Calu3 (cell line): ENCODE measurements at regions not wholly inside any gene's neighbourhood (a gene's known extent, or its start where the extent isn't known, plus 50 kb on each side); places are given as distances from the start of the nearest gene placed in this dataset.

Experiments used
- BruUV-seq: library from RNA; stranded (reverse); fragments of 400-500 nt; replicated peaks from 2 replicates; lab custom pipeline; 2021; lab: Mats Ljungman, UMichigan
- CTCF ChIA-PET: fragments of 300-600 bp; sonication (Branson Sonifier 250); formaldehyde crosslinking; loops from one replicate; lab custom pipeline; 2022; ENCODE audit warnings: antibody characterized with exemption; lab: Charles Lee
- DNase-seq: peaks from one replicate; pipeline ENCODE4 v3.0.0; 2022
- H3K27ac Mint-ChIP-seq: one replicate; pipeline ENCODE4 v1.8.0; 2022; ENCODE audit warnings: mixed read lengths; ENCODE audit not compliant: unreplicated experiment
- H3K27me3 Mint-ChIP-seq: one replicate; pipeline ENCODE4 v1.8.0; 2022; ENCODE audit warnings: mixed read lengths; ENCODE audit not compliant: unreplicated experiment
- H3K36me3 Mint-ChIP-seq: one replicate; pipeline ENCODE4 v1.8.0; 2022; ENCODE audit warnings: mild to moderate bottlenecking, moderate library complexity, mixed read lengths; ENCODE audit not compliant: insufficient read depth, unreplicated experiment
- H3K4me1 Mint-ChIP-seq: one replicate; pipeline ENCODE4 v1.8.0; 2022; ENCODE audit warnings: mild to moderate bottlenecking, low read depth, mixed read lengths; ENCODE audit not compliant: unreplicated experiment
- H3K4me3 Mint-ChIP-seq: one replicate; pipeline ENCODE4 v1.8.0; 2022; ENCODE audit warnings: mild to moderate bottlenecking, low read depth, moderate library complexity, mixed read lengths; ENCODE audit not compliant: unreplicated experiment
- H3K9me3 Mint-ChIP-seq: one replicate; pipeline ENCODE4 v1.8.0; 2022; ENCODE audit warnings: low read depth, mixed read lengths; ENCODE audit not compliant: unreplicated experiment
- CTCF ChIP-seq: fragments of 200-600 bp; IDR thresholded peaks from one replicate; pipeline ENCODE4 v1.8.0; 2022; ENCODE audit warnings: antibody characterized with exemption; ENCODE audit not compliant: unreplicated experiment
- intact Hi-C: fragments of 100-400 bp; cut with micrococcal nuclease; formaldehyde crosslinking; loops from one replicate; pipeline ENCODE4 v1.10.0; 2022; ENCODE audit not compliant: unreplicated experiment

GRCh38 chr2:5561006-5561405, 131.2 kb upstream of the SOX11 start:
- intact Hi-C loops: no loop called here
- CTCF ChIA-PET: no interaction called here
- DNase-seq: no peak
- H3K4me3 Mint-ChIP-seq: no peak overlapping the region
- H3K4me1 Mint-ChIP-seq: no peaks in the 10 kb centered on the region
- TF ChIP-seq CTCF: no peak
- peaks cover 19% of the 10 kb centered on the region for H3K9me3 Mint-ChIP-seq
- H3K36me3 Mint-ChIP-seq: no peaks in the 10 kb centered on the region
- no TSS peak for BruUV-seq
- no peak overlapping the region for H3K27ac Mint-ChIP-seq
- H3K27me3 Mint-ChIP-seq: no peaks in the 10 kb centered on the region

- BruUV-seq: no TSS peak
Measured at GRCh38 chr2:5562426-5562825, 129.8 kb upstream of the SOX11 start.

GRCh38 chr2:5562865-5563264, 129.3 kb upstream of the SOX11 start:
- H3K36me3 Mint-ChIP-seq: no peaks in the 10 kb centered on the region
- H3K27ac Mint-ChIP-seq: no peak overlapping the region
- CTCF ChIA-PET: no interaction called here
- intact Hi-C loops: no loop called here
- BruUV-seq: no TSS peak
- no peaks in the 10 kb centered on the region for H3K4me1 Mint-ChIP-seq
- TF ChIP-seq CTCF: no peak
- peaks cover 14% of the 10 kb centered on the region for H3K9me3 Mint-ChIP-seq
- no peak overlapping the region for H3K4me3 Mint-ChIP-seq
- no peaks in the 10 kb centered on the region for H3K27me3 Mint-ChIP-seq
- no peak for DNase-seq

More at GRCh38 chr2:5562426-5562825, 129.8 kb upstream of the SOX11 start:
- H3K4me1 Mint-ChIP-seq: no peaks in the 10 kb centered on the region
- H3K4me3 Mint-ChIP-seq: no peak overlapping the region
- no peak for TF ChIP-seq CTCF
- CTCF ChIA-PET: no interaction called here
- H3K36me3 Mint-ChIP-seq: no peaks in the 10 kb centered on the region
- H3K27ac Mint-ChIP-seq: no peak overlapping the region
- intact Hi-C loops: no loop called here
- peaks cover 17% of the 10 kb centered on the region for H3K9me3 Mint-ChIP-seq
- DNase-seq: no peak
- no peaks in the 10 kb centered on the region for H3K27me3 Mint-ChIP-seq

GRCh38 chr2:5563411-5563810, 128.8 kb upstream of the SOX11 start:
- H3K9me3 Mint-ChIP-seq: peaks cover 14% of the 10 kb centered on the region
- no peak overlapping the region for H3K4me3 Mint-ChIP-seq
- intact Hi-C loops: no loop called here
- no peak for DNase-seq
- no peaks in the 10 kb centered on the region for H3K36me3 Mint-ChIP-seq
- H3K4me1 Mint-ChIP-seq: no peaks in the 10 kb centered on the region
- no peaks in the 10 kb centered on the region for H3K27me3 Mint-ChIP-seq
- BruUV-seq: no TSS peak
- CTCF ChIA-PET: no interaction called here
- no peak overlapping the region for H3K27ac Mint-ChIP-seq
- no peak for TF ChIP-seq CTCF
